ENCODE measurements at regions not wholly inside any gene's neighbourhood (a gene's known extent, or its start where the extent isn't known, plus 50 kb on each side); places are given as distances from the start of the nearest gene placed in this dataset.
"Not testable (repeated sequence)": the region's sequence is repeated elsewhere in the genome, so short reads cannot be mapped to it uniquely, and the experiment has no call there.

- DNase-seq: no peak
These were observed 286.1 kb upstream of the TBL1XR1 start for GRCh38 chr3:177483182-177483967.

- no peak for DNase-seq
These were observed 286.9 kb upstream of the TBL1XR1 start for GRCh38 chr3:177484206-177484605.

GRCh38 chr3:177484926-177485325, 287.6 kb upstream of the TBL1XR1 start:
- peak; percentile 23 for DNase-seq

GRCh38 chr3:177487635-177488186, 290.4 kb upstream of the TBL1XR1 start:
- peak; percentile 32 for DNase-seq

GRCh38 chr3:177488740-177489139, 291.5 kb upstream of the TBL1XR1 start:
- DNase-seq: no peak

- DNase-seq: no peak
These were observed 293.3 kb upstream of the TBL1XR1 start for GRCh38 chr3:177490626-177491025.

- peak; percentile 48 for DNase-seq
These were observed 294.2 kb upstream of the TBL1XR1 start for GRCh38 chr3:177491296-177492032.

GRCh38 chr3:177493091-177493490, 295.8 kb upstream of the TBL1XR1 start:
- DNase-seq: no peak

GRCh38 chr3:177494216-177494615, 296.9 kb upstream of the TBL1XR1 start:
- no peak for DNase-seq

- DNase-seq: no peak
These were observed 298.3 kb upstream of the TBL1XR1 start for GRCh38 chr3:177495566-177495965.

GRCh38 chr3:177498037-177498857, 301.0 kb upstream of the TBL1XR1 start:
- peak; percentile 70 for DNase-seq

GRCh38 chr3:177499039-177499438, 301.8 kb upstream of the TBL1XR1 start:
- not testable (repeated sequence) for DNase-seq

- DNase-seq: no peak
These were observed 302.6 kb upstream of the TBL1XR1 start for GRCh38 chr3:177499779-177500423.

GRCh38 chr3:177510693-177511216, 313.5 kb upstream of the TBL1XR1 start:
- DNase-seq: no peak

- DNase-seq: no peak
These were observed 315.9 kb upstream of the TBL1XR1 start for GRCh38 chr3:177512945-177513814.

- DNase-seq: no peak
These were observed 316.7 kb upstream of the TBL1XR1 start for GRCh38 chr3:177513815-177514610.

GRCh38 chr3:177514611-177515499, 317.6 kb upstream of the TBL1XR1 start:
- no peak for DNase-seq

GRCh38 chr3:177515786-177516157, 318.5 kb upstream of the TBL1XR1 start:
- no peak for DNase-seq
